IPS-15b (cell line): ENCODE measurements at regions not wholly inside any gene's neighbourhood (a gene's known extent, or its start where the extent isn't known, plus 50 kb on each side); places are given as distances from the start of the nearest gene placed in this dataset.

Experiments
- H3K27me3 ChIP-seq: one replicate; pipeline ENCODE4 v1.6.1; 2013; ENCODE audit warnings: low read length; ENCODE audit not compliant: control insufficient read depth, insufficient read depth
- H3K36me3 ChIP-seq: one replicate; pipeline ENCODE4 v1.6.1; 2013; ENCODE audit warnings: low read length; ENCODE audit not compliant: control insufficient read depth, insufficient read depth
- H3K4me1 ChIP-seq: one replicate; pipeline ENCODE4 v1.6.1; 2013; ENCODE audit warnings: mild to moderate bottlenecking, low read length; ENCODE audit not compliant: control insufficient read depth, insufficient read depth
- H3K4me3 ChIP-seq: one replicate; pipeline ENCODE4 v1.5.1; 2013; ENCODE audit warnings: low read depth, low read length
- H3K9ac ChIP-seq: one replicate; pipeline ENCODE4 v1.6.1; 2013; ENCODE audit warnings: low read depth, mild to moderate bottlenecking, low read length
- H3K9me3 ChIP-seq: one replicate; pipeline ENCODE4 v1.6.1; 2013; ENCODE audit warnings: mild to moderate bottlenecking, low read length; ENCODE audit not compliant: control insufficient read depth, insufficient read depth

DNA sequence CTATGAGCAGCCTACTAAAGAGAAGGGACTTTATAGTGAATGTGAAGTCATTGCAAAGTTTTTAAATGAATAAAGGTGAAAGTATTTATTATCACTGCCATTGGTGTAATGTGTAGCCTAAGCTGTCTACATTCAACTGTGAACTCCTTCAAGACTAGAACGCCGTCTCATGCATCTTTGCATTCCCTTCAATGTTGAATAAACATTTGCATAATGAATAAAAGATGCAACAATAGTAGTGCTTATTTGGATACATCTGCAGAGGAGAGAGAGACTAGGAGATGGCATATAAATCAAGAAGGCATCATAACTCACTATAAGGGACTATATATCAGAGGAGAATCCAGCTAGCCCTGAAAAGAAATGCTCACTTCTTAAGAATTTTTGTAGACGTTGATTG is 1623.8 kb upstream of the TENM3 start:
- H3K27me3 ChIP-seq = no peaks in the 10 kb centered on the region
- no peak overlapping the region for H3K9ac ChIP-seq
- H3K4me1 ChIP-seq = peaks cover 11% of the 10 kb centered on the region
- no peaks in the 10 kb centered on the region for H3K36me3 ChIP-seq
- no peak overlapping the region for H3K4me3 ChIP-seq
- no peaks in the 10 kb centered on the region for H3K9me3 ChIP-seq

- Histone ChIP-seq H3K27me3 (no peaks in the 10 kb centered on the region), H3K9ac (no peak overlapping the region), H3K4me3 (no peak overlapping the region), H3K9me3 (no peaks in the 10 kb centered on the region), H3K36me3 (no peaks in the 10 kb centered on the region), H3K4me1 (peaks cover 4% of the 10 kb centered on the region)
Observed at GRCh38 chr4:180622254-180622653, 1620.9 kb upstream of the TENM3 start.

DNA sequence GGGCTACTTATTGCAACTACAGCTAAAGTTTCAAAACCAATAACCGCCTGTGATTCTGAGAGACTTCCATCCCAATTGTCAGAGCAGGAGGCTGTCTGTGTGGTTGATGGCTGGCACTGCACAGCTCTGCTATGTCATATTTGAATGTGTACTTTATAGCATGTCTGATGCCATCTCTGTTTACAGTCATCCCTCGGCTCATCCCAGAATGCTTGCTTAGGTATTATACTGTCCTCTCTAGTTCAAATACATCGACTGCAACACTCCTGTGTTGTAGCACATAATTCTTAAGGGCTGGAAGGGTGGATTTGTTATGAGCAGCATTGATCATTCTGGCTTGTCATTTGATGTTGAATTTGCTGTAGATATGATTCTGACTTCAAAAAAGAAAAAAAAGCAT is 1617.5 kb upstream of the TENM3 start:
- no peaks in the 10 kb centered on the region for H3K36me3 ChIP-seq

GRCh38 chr4:180630012-180630665 is 1613.1 kb upstream of the TENM3 start:
- H3K9me3 ChIP-seq = no peaks in the 10 kb centered on the region
- no peaks in the 10 kb centered on the region for H3K36me3 ChIP-seq
- no peaks in the 10 kb centered on the region for H3K4me1 ChIP-seq
- no peaks in the 10 kb centered on the region for H3K27me3 ChIP-seq
- H3K9ac ChIP-seq = no peak overlapping the region
- H3K4me3 ChIP-seq = no peak overlapping the region

More for the DNA sequence above, 1617.5 kb upstream of the TENM3 start:
- Histone ChIP-seq H3K9ac (no peak overlapping the region), H3K9me3 (no peaks in the 10 kb centered on the region), H3K4me3 (no peak overlapping the region), H3K27me3 (no peaks in the 10 kb centered on the region), H3K4me1 (no peaks in the 10 kb centered on the region)

- Histone ChIP-seq H3K36me3 (no peaks in the 10 kb centered on the region), H3K9ac (no peak overlapping the region), H3K27me3 (no peaks in the 10 kb centered on the region), H3K4me1 (no peaks in the 10 kb centered on the region), H3K4me3 (no peak overlapping the region), H3K9me3 (no peaks in the 10 kb centered on the region)
Observed at GRCh38 chr4:180634306-180634705, 1608.9 kb upstream of the TENM3 start.

DNA sequence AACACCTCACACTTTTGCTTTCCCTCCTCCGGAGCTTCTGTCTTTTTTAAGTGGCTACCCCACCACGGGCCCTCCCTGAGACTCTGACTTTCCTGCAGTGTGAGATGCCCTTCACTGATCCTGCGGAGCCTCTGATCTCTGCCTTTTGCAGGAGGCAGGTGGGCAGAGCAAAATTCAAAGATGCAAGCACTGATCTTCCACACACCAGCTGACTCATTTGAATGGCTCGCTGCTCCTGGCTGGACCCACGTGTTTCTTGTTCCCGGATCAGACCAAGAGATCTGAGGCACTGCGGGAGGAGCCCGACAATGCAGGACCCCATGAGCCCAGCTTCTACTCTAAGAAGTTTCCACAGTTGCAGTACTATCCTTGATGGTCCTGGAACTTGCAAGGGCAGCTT is 1607.9 kb upstream of the TENM3 start:
- H3K9me3 ChIP-seq = no peaks in the 10 kb centered on the region
- H3K4me3 ChIP-seq = no peak overlapping the region
- peaks cover 7% of the 10 kb centered on the region for H3K4me1 ChIP-seq
- H3K27me3 ChIP-seq = no peaks in the 10 kb centered on the region
- no peaks in the 10 kb centered on the region for H3K36me3 ChIP-seq
- no peak overlapping the region for H3K9ac ChIP-seq

DNA sequence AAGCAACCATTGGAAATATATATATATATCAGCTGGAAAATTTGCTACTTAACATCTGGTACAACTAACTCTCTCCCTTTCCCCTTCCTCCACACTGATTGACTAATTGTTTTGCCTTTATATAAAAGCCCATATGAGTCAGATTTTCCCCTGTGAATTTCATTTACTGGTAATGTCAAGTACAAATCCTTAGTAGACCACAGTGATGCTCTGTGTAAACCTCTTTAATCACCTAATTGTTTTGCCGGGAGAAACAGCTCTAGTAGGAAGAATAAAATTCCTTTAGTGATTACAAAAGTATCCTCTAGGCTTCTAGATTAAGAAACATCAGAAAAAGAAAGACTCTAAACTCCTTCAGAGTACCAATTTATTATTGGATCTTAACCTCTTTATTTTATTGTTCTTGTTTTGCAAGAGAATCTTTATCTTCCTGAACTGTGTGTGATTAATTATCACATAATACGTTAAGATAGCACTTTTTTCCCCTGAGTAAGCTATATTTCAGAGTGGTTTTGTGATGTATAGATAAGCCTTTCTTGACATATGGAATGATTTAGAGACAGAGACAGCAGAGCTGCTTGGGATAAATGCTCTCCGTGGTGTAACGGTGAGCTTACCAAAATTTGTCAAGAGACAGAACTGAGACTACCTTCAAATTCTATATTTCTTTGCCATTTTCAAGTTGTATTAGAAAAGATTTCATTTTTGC is 1606.4 kb upstream of the TENM3 start:
- Histone ChIP-seq H3K36me3 (no peaks in the 10 kb centered on the region), H3K9me3 (no peaks in the 10 kb centered on the region), H3K9ac (no peak overlapping the region), H3K27me3 (no peaks in the 10 kb centered on the region), H3K4me1 (peaks cover 7% of the 10 kb centered on the region), H3K4me3 (no peak overlapping the region)

- Histone ChIP-seq H3K4me3 (no peak overlapping the region), H3K4me1 (peaks cover 7% of the 10 kb centered on the region), H3K27me3 (no peaks in the 10 kb centered on the region), H3K36me3 (no peaks in the 10 kb centered on the region), H3K9me3 (no peaks in the 10 kb centered on the region), H3K9ac (no peak overlapping the region)
Observed at GRCh38 chr4:180637616-180638015, 1605.6 kb upstream of the TENM3 start.

- no peak overlapping the region for H3K4me3 ChIP-seq
- no peaks in the 10 kb centered on the region for H3K9me3 ChIP-seq
- peaks cover 7% of the 10 kb centered on the region for H3K4me1 ChIP-seq
- no peaks in the 10 kb centered on the region for H3K36me3 ChIP-seq
- H3K27me3 ChIP-seq = no peaks in the 10 kb centered on the region
- H3K9ac ChIP-seq = no peak overlapping the region
Observed at GRCh38 chr4:180640193-180640592, 1603.0 kb upstream of the TENM3 start.

DNA sequence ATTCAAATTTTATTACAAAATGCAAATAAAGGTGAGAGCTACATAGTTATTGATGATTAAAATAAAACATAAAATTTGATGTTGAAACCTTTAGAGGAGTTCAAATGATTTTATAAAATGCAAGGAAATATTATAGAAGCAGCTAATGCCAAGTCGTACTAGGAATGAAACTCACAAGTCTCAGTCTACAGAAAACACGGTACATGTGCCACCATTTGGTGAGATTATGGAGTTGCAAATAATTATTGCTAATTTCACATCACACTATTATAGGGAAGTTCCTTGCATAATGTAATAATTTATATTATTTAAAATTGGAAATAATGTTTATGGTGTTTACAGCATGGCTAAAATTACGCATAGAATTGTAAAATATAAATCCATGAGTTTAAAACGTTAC is 1601.7 kb upstream of the TENM3 start:
- Histone ChIP-seq H3K9ac (no peak overlapping the region), H3K27me3 (no peaks in the 10 kb centered on the region), H3K4me3 (no peak overlapping the region), H3K36me3 (no peaks in the 10 kb centered on the region), H3K4me1 (peaks cover 7% of the 10 kb centered on the region), H3K9me3 (no peaks in the 10 kb centered on the region)

GRCh38 chr4:180642732-180643131 is 1600.5 kb upstream of the TENM3 start:
- H3K9ac ChIP-seq = no peak overlapping the region
- H3K4me3 ChIP-seq = no peak overlapping the region

DNA sequence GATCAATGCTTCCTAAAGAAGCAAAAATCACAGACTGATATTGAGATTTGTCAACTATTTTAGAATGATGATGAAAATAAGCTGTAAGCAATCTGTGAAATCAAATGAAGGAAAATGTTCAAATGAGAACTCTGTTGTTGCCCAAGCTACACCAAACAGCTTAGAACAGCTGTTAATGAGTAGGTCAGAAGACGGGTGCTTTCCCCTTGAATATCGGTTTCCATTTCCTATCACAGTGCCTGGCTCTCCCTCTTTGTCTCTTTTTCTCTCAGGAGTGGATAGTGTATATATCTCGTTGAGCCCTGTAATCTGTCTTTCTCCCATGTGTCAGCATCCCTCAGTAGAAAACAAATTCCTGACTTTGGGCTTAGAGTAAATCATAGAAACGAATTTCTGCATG is 1592.9 kb upstream of the TENM3 start:
- Histone ChIP-seq H3K4me1 (no peaks in the 10 kb centered on the region), H3K27me3 (no peaks in the 10 kb centered on the region), H3K9ac (no peak overlapping the region), H3K9me3 (no peaks in the 10 kb centered on the region), H3K4me3 (no peak overlapping the region), H3K36me3 (no peaks in the 10 kb centered on the region)

More at GRCh38 chr4:180642732-180643131, 1600.5 kb upstream of the TENM3 start:
- Histone ChIP-seq H3K27me3 (no peaks in the 10 kb centered on the region), H3K36me3 (no peaks in the 10 kb centered on the region), H3K4me1 (peaks cover 7% of the 10 kb centered on the region), H3K9me3 (no peaks in the 10 kb centered on the region)
